ENCODE measurements at regions not wholly inside any gene's neighbourhood (a gene's known extent, or its start where the extent isn't known, plus 50 kb on each side); places are given as distances from the start of the nearest gene placed in this dataset.

DNA sequence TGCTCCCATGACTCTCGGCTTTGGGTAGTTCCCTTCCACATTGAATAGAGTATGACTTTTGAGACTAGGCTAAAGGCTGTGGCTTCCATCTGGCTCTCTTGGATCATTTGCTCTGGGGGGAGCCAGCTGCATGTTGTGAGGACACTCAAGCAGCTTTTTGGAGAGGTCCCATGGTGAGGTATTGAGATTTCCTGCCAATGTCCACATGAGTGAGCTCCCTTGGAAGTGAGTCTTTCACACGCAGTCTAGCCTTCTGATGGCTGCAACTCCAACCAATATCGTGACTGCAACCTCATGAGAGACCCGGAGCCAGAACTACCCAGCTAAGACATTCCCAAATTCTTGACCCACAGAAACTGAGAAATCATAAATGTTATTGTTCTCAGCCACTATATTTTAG, 127.7 kb upstream of the KAZN start:
- DNase-seq (ENCODE audit: low read depth, low spot score) = no peak
- H3K4me3 ChIP-seq (ENCODE audit: low read depth, low read length) = no peak overlapping the region
- in situ Hi-C loops (cut with HindIII; ENCODE audit: low sequenced_read_pairs) = no loop called here
- TF ChIP-seq, protein P1, sequence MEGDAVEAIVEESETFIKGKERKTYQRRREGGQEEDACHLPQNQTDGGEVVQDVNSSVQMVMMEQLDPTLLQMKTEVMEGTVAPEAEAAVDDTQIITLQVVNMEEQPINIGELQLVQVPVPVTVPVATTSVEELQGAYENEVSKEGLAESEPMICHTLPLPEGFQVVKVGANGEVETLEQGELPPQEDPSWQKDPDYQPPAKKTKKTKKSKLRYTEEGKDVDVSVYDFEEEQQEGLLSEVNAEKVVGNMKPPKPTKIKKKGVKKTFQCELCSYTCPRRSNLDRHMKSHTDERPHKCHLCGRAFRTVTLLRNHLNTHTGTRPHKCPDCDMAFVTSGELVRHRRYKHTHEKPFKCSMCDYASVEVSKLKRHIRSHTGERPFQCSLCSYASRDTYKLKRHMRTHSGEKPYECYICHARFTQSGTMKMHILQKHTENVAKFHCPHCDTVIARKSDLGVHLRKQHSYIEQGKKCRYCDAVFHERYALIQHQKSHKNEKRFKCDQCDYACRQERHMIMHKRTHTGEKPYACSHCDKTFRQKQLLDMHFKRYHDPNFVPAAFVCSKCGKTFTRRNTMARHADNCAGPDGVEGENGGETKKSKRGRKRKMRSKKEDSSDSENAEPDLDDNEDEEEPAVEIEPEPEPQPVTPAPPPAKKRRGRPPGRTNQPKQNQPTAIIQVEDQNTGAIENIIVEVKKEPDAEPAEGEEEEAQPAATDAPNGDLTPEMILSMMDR (IDR thresholded peaks at IDR 0.05; ENCODE audit: low read depth, low read length) = no peak

DNA sequence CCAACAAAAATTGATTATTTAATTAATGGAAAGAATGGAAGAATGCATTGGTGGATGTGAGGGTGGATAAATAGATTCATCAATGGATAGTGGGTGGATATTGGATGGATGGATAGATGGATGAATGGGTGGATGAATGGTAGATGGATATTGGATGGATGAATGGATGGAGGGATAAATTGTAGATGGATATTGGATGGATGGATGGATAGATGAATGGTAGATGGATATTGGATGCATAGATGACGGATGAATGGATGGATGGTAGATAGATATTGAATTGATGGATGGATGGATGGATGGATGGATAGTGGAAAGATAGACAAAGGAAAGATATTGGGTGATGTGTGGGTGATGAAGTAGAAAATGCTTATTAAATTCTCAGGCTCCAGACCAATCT, 123.6 kb upstream of the KAZN start:
- TF ChIP-seq, protein P1 (IDR thresholded peaks at IDR 0.05; ENCODE audit: low read depth, low read length) = no peak
- in situ Hi-C loops (cut with HindIII; ENCODE audit: low sequenced_read_pairs) = no loop called here
- no peak overlapping the region for H3K4me3 ChIP-seq (ENCODE audit: low read depth, low read length)
- DNase-seq (ENCODE audit: low read depth, low spot score) = no peak

DNA sequence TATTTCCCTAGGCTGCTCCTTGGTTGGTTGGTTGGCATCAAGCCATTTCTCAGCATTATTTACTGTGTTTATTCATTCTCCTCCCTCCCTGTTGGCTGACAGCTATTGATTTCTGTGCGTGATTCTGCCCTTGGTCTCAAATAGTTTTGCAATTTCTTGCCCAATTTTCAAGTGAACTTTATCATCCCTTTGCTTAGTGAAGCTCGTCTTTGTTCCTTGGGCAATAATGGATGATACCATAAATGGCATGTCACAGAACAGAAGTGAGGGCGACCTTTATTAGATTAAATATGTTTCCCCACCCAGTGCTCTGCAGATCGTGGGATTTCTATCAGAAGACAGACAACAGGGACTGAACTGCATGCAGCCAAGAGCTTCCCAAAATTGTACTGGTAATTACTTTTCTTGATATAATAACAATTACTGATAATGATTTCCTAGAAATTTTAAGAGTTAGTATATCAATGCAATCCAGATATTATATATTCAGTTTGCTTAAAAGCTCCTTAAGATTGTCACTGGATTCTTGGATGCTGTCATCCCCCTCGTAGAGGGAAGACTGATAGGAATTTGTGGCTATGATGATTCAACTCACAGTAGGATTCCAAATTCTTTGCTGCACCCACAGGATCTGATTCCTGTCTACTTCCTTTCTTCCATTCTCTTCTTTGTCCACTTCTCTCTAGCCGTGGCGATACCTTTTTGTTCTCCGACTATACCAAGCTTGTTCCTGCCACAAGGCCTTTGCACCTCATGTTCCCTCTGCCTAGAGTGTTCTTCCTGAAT, 122.1 kb upstream of the KAZN start:
- peak; percentile 58 for DNase-seq (ENCODE audit: low read depth, low spot score)
- in situ Hi-C loops (cut with HindIII; ENCODE audit: low sequenced_read_pairs) = no loop called here
- no peak overlapping the region for H3K4me3 ChIP-seq (ENCODE audit: low read depth, low read length)
- TF ChIP-seq, protein P1 (IDR thresholded peaks at IDR 0.05; ENCODE audit: low read depth, low read length) = no peak

DNA sequence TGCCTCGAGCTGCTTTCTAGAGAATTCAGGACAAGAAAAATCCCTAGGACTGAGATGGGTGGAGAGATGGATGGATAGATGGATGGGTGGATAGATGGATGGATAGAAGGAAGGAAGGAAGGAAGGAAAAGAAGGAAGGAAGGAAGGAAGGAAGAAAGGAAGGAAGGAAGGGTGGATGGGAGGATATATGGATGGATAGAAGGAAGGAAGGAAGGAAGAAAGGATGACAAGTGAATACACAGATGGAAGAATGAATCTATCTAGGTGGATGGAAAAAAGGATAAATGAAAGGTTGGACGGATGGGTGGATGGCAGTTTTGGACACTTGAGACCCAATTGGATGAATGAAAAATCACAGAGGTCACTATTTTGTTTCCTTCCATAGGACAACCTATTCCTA, 120.4 kb upstream of the KAZN start:
- no peak overlapping the region for H3K4me3 ChIP-seq (ENCODE audit: low read depth, low read length)
- no peak for DNase-seq (ENCODE audit: low read depth, low spot score)
- in situ Hi-C loops (cut with HindIII; ENCODE audit: low sequenced_read_pairs) = no loop called here
- TF ChIP-seq, protein P1 (IDR thresholded peaks at IDR 0.05; ENCODE audit: low read depth, low read length) = no peak

DNA sequence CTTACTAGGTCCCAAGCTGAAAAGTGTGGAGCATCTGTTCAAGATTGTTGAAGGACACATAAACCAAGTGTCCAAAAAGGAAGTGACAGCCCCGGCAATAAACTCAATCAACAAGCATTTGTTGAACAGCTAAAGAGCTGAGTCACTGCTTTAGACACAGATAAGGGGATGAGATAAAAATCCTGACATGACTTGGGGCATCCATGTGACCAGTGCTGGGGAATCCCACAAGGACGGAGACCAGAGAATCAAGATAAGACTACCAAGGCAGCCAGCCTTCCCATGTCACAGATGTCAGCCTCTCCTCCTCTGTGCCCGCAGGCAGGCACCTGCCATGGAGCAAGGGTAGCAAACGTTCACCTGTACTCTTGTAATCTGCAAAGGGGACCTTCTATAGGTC, 118.6 kb upstream of the KAZN start:
- no peak for DNase-seq (ENCODE audit: low read depth, low spot score)
- in situ Hi-C loops (cut with HindIII; ENCODE audit: low sequenced_read_pairs) = no loop called here
- TF ChIP-seq, protein P1 (IDR thresholded peaks at IDR 0.05; ENCODE audit: low read depth, low read length) = no peak
- no peak overlapping the region for H3K4me3 ChIP-seq (ENCODE audit: low read depth, low read length)

DNA sequence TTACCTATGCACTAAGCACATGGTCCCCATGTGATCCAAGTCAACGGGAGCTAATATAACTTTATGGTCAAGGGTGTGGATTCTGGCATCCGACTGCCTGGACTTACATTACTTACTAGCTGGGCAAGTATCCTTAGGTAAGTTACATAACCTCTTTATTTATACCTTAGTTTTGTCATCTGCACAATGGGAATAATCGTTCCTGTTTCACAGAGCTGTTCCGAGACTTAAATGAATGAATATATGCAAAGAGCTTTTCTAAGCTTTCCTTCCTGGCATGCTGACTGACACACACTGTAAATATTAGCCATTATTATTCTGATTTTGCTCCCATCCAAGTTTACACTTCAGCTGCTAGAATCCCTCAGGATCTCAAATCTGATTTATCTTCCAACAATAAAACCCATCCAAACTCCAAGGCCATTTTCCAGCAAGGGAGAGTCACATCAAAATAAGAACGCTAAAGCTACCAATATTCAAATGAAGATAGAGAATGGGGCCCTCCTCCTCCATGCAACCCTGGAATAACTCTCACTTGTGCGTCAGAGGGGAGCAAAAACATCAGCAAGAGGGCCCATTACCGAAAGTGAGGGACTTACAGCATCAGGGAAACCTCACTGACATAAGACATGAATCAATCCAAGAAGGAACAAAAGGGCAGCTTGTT, 115.6 kb upstream of the KAZN start:
- no peak overlapping the region for H3K4me3 ChIP-seq (ENCODE audit: low read depth, low read length)
- DNase-seq (ENCODE audit: low read depth, low spot score) = no peak
- TF ChIP-seq, protein P1 (IDR thresholded peaks at IDR 0.05; ENCODE audit: low read depth, low read length) = no peak
- in situ Hi-C loops (cut with HindIII; ENCODE audit: low sequenced_read_pairs) = no loop called here

Data from astrocyte of the spinal cord (primary cell).